Effector memory CD8-positive, alpha-beta T cell (primary cell): ENCODE measurements at regions not wholly inside any gene's neighbourhood (a gene's known extent, or its start where the extent isn't known, plus 50 kb on each side); places are given as distances from the start of the nearest gene placed in this dataset.
A peak's percentile ranks its signal among the peaks of the same experiment; 100 is the strongest.
"Not testable (repeated sequence)": the region's sequence is repeated elsewhere in the genome, so short reads cannot be mapped to it uniquely, and the experiment has no call there.

Experiments used
- ATAC-seq: fragments of 150-1000 bp; cut with Tn5 transposase; replicated peaks from 2 replicates; pipeline ENCODE4 v1.10.0; 2021; ENCODE audit warnings: mild to moderate bottlenecking, moderate library complexity
- DNase-seq, 3 experiments: peaks; one replicate each; pipeline ENCODE4 v3.0.0; 2021
- H3K27ac Mint-ChIP-seq, 2 donors: one replicate each; pipeline ENCODE4 v1.8.0; 2022; ENCODE audit warnings: mild to moderate bottlenecking in 2 of 2, mixed read lengths in 2 of 2, moderate library complexity in 2 of 2
- H3K27me3 Mint-ChIP-seq, 2 donors: one replicate each; pipeline ENCODE4 v1.8.0; 2022; ENCODE audit warnings: mixed read lengths in 2 of 2
- H3K36me3 Mint-ChIP-seq: one replicate; pipeline ENCODE4 v1.8.0; 2022; ENCODE audit warnings: mild to moderate bottlenecking, moderate library complexity, mixed read lengths; ENCODE audit not compliant: insufficient read depth
- H3K4me1 Mint-ChIP-seq, 2 donors: one replicate each; pipeline ENCODE4 v1.8.0; 2022; ENCODE audit warnings: low read depth in 2 of 2, mixed read lengths in 2 of 2
- H3K4me3 Mint-ChIP-seq, 2 donors: one replicate each; pipeline ENCODE4 v1.8.0; 2022; ENCODE audit warnings: mild to moderate bottlenecking in 2 of 2, mixed read lengths in 2 of 2, moderate library complexity in 2 of 2
- H3K9me3 Mint-ChIP-seq, 2 donors: one replicate each; pipeline ENCODE4 v1.8.0; 2022; ENCODE audit warnings: mixed read lengths in 2 of 2

- peak overlapping the region; percentile 63 to 66 for H3K4me3 Mint-ChIP-seq
- not testable (repeated sequence) for H3K27ac Mint-ChIP-seq, H3K36me3 Mint-ChIP-seq, H3K9me3 Mint-ChIP-seq, ATAC-seq, H3K4me1 Mint-ChIP-seq
- H3K27me3 Mint-ChIP-seq: peaks cover 27 to 63% of the 10 kb centered on the region in 2 donors
- DNase-seq: peak; percentile 58 to 73 (median 72)
Measured at GRCh38 chr11:71638801-71639519, 56.3 kb upstream of the KRTAP5-11 start.

GRCh38 chr11:71639520-71639849 lies 56.8 kb upstream of the KRTAP5-11 start:
- DNase-seq: peak in 1 of 3 experiments; percentile 10

GRCh38 chr11:71639916-71640315 lies 57.2 kb upstream of the KRTAP5-11 start:
- not testable (repeated sequence) for H3K27ac Mint-ChIP-seq, H3K9me3 Mint-ChIP-seq, ATAC-seq, H3K4me1 Mint-ChIP-seq, H3K36me3 Mint-ChIP-seq
- peak overlapping the region; percentile 54 to 63 for H3K4me3 Mint-ChIP-seq
- peak in 1 of 3 experiments; percentile 2 for DNase-seq
- H3K27me3 Mint-ChIP-seq: peaks cover 25 to 63% of the 10 kb centered on the region in 2 donors

More at GRCh38 chr11:71639520-71639849, 56.8 kb upstream of the KRTAP5-11 start:
- not testable (repeated sequence) for H3K9me3 Mint-ChIP-seq, ATAC-seq, H3K4me1 Mint-ChIP-seq, H3K27ac Mint-ChIP-seq, H3K36me3 Mint-ChIP-seq
- H3K4me3 Mint-ChIP-seq: peak overlapping the region; percentile 54 to 63
- peaks cover 26 to 62% of the 10 kb centered on the region in 2 donors for H3K27me3 Mint-ChIP-seq

GRCh38 chr11:71647078-71647477 lies 64.4 kb upstream of the KRTAP5-11 start:
- H3K9me3 Mint-ChIP-seq, DNase-seq, H3K4me1 Mint-ChIP-seq, H3K27ac Mint-ChIP-seq, H3K36me3 Mint-ChIP-seq, H3K4me3 Mint-ChIP-seq, ATAC-seq: not testable (repeated sequence)
- peaks cover 6 to 46% of the 10 kb centered on the region in 2 donors for H3K27me3 Mint-ChIP-seq

GRCh38 chr11:71652998-71653397 lies 70.3 kb upstream of the KRTAP5-11 start:
- H3K9me3 Mint-ChIP-seq: not testable (repeated sequence)

GRCh38 chr11:71654423-71654822 lies 71.7 kb upstream of the KRTAP5-11 start:
- DNase-seq, H3K9me3 Mint-ChIP-seq, H3K4me1 Mint-ChIP-seq, ATAC-seq, H3K27ac Mint-ChIP-seq, H3K4me3 Mint-ChIP-seq, H3K36me3 Mint-ChIP-seq: not testable (repeated sequence)
- H3K27me3 Mint-ChIP-seq: peaks cover 7 to 22% of the 10 kb centered on the region in 2 donors

More at GRCh38 chr11:71652998-71653397, 70.3 kb upstream of the KRTAP5-11 start:
- not testable (repeated sequence) for H3K4me3 Mint-ChIP-seq, DNase-seq, H3K4me1 Mint-ChIP-seq, H3K36me3 Mint-ChIP-seq, ATAC-seq, H3K27ac Mint-ChIP-seq
- peaks cover 7 to 37% of the 10 kb centered on the region in 2 donors for H3K27me3 Mint-ChIP-seq

GRCh38 chr11:71655041-71655440 lies 72.4 kb upstream of the KRTAP5-11 start:
- H3K4me3 Mint-ChIP-seq, ATAC-seq, H3K9me3 Mint-ChIP-seq, H3K27ac Mint-ChIP-seq, H3K36me3 Mint-ChIP-seq, H3K4me1 Mint-ChIP-seq, DNase-seq: not testable (repeated sequence)
- peaks cover 7 to 22% of the 10 kb centered on the region in 2 donors for H3K27me3 Mint-ChIP-seq

- H3K36me3 Mint-ChIP-seq, H3K4me3 Mint-ChIP-seq, H3K9me3 Mint-ChIP-seq, H3K4me1 Mint-ChIP-seq, ATAC-seq, DNase-seq, H3K27ac Mint-ChIP-seq: not testable (repeated sequence)
- peaks cover 7 to 31% of the 10 kb centered on the region in 2 donors for H3K27me3 Mint-ChIP-seq
Measured at GRCh38 chr11:71656513-71656912, 73.8 kb upstream of the KRTAP5-11 start.

GRCh38 chr11:71664941-71665340 lies 82.3 kb upstream of the KRTAP5-11 start:
- H3K4me3 Mint-ChIP-seq, H3K9me3 Mint-ChIP-seq, ATAC-seq, H3K36me3 Mint-ChIP-seq, H3K4me1 Mint-ChIP-seq, H3K27ac Mint-ChIP-seq, DNase-seq: not testable (repeated sequence)
- peaks cover 37 to 50% of the 10 kb centered on the region in 2 donors for H3K27me3 Mint-ChIP-seq

- ATAC-seq, H3K27me3 Mint-ChIP-seq, H3K4me3 Mint-ChIP-seq, H3K9me3 Mint-ChIP-seq, H3K36me3 Mint-ChIP-seq, H3K4me1 Mint-ChIP-seq, H3K27ac Mint-ChIP-seq, DNase-seq: not testable (repeated sequence)
Measured at GRCh38 chr11:71698110-71698509, 115.4 kb upstream of the KRTAP5-11 start.

- not testable (repeated sequence) for H3K27me3 Mint-ChIP-seq, H3K9me3 Mint-ChIP-seq, H3K27ac Mint-ChIP-seq, H3K36me3 Mint-ChIP-seq, H3K4me1 Mint-ChIP-seq, H3K4me3 Mint-ChIP-seq, ATAC-seq, DNase-seq
Measured at GRCh38 chr11:71698961-71699360, 116.3 kb upstream of the KRTAP5-11 start.

GRCh38 chr11:71701435-71702291 lies 119.0 kb upstream of the KRTAP5-11 start:
- not testable (repeated sequence) for H3K27ac Mint-ChIP-seq, H3K4me1 Mint-ChIP-seq, DNase-seq, H3K36me3 Mint-ChIP-seq, H3K9me3 Mint-ChIP-seq, H3K4me3 Mint-ChIP-seq, ATAC-seq, H3K27me3 Mint-ChIP-seq

- not testable (repeated sequence) for DNase-seq, H3K9me3 Mint-ChIP-seq, H3K27ac Mint-ChIP-seq, H3K36me3 Mint-ChIP-seq, ATAC-seq, H3K4me1 Mint-ChIP-seq, H3K27me3 Mint-ChIP-seq, H3K4me3 Mint-ChIP-seq
Measured at GRCh38 chr11:71705086-71705737, 122.5 kb upstream of the KRTAP5-11 start.
